HG03175 (cell line): ENCODE measurements at regions not wholly inside any gene's neighbourhood (a gene's known extent, or its start where the extent isn't known, plus 50 kb on each side); places are given as distances from the start of the nearest gene placed in this dataset.

Experiments
- ATAC-seq: cut with Tn5 transposase; IDR thresholded peaks from one replicate; pipeline ENCODE4 v1.9.1; 2021; ENCODE audit warnings: mild to moderate bottlenecking, moderate library complexity; ENCODE audit not compliant: unreplicated experiment

- ATAC-seq: no peak
Observed at GRCh38 chr1:114342376-114342775, 168.6 kb downstream of the TRIM33 start.

DNA sequence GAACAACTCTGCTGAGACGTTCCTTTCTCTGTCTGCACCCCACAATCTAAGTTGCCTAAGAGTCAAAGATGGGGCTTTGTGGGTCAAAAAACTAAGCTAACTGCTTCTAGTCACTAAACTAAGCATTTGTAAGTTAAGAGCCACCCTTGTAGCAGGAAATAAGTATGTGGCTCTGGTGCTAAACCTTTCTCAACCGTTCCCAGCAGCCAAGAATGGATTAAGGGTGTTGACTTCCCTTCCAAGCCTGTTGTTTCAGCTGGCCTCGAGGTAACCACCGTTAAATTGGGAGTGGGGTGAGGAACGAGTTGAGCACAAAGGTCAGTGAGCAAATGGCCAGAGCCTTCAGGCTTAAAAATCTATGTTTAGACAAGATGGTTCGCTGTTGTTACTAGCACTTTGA, 169.1 kb downstream of the TRIM33 start:
- ATAC-seq: no peak

GRCh38 chr1:114341299-114341698, 169.7 kb downstream of the TRIM33 start:
- no peak for ATAC-seq

GRCh38 chr1:114340892-114341291, 170.1 kb downstream of the TRIM33 start:
- ATAC-seq: no peak

DNA sequence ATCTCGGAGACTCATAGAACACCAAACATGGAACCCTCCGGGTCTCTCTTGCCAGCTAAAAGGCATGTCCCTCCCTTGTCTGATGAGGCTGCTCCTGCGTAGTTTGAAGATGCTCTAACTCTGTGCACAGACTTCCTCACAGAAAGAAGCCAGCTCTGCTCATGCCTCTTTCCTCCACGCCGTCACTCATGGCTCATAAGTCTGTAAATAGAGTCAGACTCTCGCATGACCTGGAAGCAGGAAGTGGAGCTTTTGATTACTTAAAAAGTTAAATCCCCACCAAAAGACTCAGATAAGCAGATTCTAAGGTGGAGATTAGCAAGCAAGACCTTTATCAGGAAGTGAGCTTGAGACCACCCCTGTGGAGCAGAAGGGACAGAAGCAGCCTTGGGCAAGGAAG, 171.6 kb downstream of the TRIM33 start:
- no peak for ATAC-seq

DNA sequence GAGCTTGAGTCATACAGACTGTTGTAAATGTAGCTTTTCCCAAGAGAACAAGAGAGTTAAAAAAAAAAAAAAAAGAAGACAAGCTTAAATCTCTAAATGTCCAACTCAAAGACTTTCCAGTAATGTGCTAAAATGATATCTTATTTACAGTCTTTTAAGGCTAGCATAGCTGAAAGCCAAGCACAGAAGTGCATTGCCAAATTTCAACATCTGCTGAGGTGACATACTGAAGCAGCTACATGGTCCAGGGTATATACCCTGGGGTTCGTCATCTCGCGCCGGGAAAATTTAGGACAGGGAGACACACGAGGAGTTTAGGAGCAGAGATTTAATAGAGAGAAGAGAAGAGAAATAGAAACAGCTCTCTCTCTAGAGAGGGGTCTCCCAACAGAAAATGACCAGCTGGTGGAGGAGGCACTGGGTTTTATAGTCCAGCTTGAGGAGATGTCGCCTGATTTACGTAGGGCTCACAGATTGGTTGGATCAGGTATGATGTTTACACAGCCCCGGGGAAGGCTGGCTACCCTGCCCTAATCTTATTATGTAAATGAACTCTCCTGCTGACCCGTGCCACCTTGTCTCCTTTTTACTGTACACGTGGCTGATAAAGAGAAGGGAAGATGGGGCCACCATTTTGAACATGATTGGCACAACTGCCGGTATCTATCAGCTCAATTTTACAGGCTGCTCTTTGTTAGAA, 172.7 kb downstream of the TRIM33 start:
- no peak for ATAC-seq

DNA sequence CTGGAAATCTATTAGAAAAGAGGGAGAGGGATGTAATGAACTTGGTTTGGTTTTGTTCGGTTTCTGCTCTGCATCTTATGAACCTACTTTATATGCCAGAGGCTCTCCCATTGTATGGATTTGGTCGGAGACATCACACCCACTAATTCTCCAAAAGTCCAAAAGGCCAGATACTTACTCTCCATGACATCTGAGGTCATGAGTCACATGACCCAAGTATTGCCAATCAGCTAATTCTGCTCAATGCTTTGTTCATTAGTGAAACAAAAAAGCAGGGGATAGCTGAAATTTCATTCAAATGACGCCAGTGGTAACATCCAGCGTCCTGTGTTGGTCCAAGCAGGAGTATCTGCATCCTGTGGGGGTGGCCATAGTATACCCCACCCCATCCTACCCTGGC, 173.6 kb downstream of the TRIM33 start:
- ATAC-seq: no peak

- no peak for ATAC-seq
Observed at GRCh38 chr1:114336360-114336759, 174.6 kb downstream of the TRIM33 start.

GRCh38 chr1:114335273-114335672, 175.7 kb downstream of the TRIM33 start:
- no peak for ATAC-seq

- no peak for ATAC-seq
Observed at GRCh38 chr1:114334297-114334696, 176.7 kb downstream of the TRIM33 start.

GRCh38 chr1:114333690-114334089, 177.3 kb downstream of the TRIM33 start:
- ATAC-seq: no peak

DNA sequence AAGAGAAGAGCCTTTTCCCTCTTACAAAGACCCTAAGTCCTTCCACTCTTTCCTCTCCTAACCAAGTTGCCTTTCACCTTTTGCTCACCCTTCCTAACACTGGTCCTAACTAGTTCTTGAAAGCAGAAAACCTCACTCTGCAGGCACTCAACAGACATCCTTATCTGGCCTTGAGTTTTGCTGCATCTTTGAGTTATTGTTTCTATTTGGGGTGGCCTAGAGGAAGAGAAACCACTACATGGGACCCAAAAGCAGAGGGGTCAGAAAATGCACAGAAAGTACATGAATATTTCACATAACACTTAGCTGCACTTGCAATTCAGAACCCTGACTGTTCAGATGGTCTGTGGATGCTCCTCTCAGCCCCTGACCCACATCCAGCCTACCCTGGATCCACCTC, 178.3 kb upstream of the SYT6 start:
- ATAC-seq: no peak

- ATAC-seq: no peak
Observed at GRCh38 chr1:114330451-114330983, 176.8 kb upstream of the SYT6 start.

DNA sequence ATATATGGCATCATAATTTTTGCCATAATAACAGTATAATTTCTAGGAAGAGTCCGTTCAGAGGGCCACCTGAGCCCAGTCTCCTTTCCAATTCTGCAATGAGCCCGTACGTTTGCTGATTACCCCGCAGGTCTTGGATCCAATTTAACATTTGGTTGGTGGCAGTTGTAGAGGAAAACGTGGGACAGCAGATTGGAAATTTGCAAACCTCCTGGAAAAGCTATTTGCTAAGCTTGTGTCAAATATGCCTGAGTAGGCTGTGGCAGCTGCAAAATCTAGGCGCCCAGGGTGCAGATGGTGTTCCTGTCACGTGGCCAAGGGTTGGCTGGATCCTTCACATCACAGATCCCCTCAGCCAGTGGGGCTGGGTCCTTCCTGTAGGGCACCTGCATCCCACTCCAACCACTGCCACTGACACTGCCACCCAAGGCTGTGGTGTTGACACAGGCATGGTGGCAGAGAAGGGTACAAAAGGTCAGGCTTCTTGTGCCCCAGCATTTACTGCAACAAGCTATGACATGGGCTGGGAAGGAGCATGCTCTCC, 174.8 kb upstream of the SYT6 start:
- no peak for ATAC-seq

DNA sequence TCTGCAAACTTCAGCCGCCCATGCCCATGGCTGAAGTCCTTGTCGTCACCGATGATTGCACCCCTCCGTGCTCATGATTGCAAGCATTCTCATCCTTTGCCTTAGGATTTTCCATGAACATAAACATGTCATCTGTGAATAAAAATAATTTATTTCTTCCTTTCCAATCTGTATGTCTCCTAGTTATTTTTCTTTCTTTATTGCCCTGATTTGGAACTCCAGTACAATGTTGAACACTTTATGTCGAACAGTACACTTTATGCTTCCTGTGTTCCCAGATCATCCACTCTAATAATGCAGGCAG, 170.9 kb upstream of the SYT6 start:
- no peak for ATAC-seq

DNA sequence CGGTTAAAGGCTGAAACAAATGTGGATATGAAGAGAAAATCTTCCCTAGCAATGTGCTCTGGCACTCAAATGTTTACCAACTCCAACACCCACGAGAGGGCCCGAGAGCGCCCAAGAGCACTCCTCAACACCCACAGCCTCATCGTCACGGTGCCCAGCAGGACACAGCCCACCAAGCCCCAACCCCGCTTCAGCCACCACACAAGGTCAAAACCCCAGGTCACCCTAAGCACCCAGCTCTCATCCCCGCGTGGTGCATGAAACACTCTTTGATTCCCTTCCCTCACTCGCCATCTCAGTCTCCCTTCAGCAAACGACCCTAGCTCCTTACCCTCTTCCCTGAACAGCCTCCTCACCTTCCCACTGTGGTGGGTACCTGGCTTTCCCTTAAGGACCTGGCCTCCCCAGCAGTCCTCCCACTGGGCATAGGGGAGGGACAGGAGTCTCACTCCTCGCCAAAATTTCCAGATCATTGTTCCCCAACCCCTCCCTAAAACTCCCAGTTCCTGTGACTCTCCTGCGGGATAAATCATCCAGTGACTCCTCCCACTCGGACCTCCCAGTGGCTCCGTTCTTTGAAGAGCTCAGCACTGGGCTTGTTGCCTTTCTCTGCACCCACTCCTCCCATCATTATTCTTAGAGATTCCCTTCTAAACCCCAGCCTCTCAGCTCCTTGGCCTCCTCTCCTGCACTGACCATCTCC, 170.4 kb upstream of the SYT6 start:
- ATAC-seq: no peak

DNA sequence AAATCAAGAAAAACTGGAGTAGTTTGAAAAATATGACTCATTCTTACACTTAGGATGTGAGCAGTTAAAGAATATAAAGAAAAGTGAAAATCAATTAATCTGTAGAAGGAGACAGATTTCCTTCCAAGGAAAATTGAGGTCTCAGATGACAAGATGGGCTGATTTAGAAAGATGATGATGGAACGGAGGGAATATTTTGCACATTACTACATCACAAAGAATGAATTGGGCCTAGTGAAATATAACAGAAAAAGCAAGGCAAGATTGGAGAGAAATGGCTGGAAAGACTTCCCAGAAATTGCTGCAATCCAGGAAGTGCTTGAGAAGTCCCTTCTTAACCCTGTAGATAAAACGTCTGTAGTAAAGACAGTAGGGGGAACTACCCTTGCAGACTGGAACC, 169.1 kb upstream of the SYT6 start:
- no peak for ATAC-seq

GRCh38 chr1:114322207-114322606, 168.5 kb upstream of the SYT6 start:
- ATAC-seq: no peak

GRCh38 chr1:114320586-114320985, 166.9 kb upstream of the SYT6 start:
- ATAC-seq: no peak

DNA sequence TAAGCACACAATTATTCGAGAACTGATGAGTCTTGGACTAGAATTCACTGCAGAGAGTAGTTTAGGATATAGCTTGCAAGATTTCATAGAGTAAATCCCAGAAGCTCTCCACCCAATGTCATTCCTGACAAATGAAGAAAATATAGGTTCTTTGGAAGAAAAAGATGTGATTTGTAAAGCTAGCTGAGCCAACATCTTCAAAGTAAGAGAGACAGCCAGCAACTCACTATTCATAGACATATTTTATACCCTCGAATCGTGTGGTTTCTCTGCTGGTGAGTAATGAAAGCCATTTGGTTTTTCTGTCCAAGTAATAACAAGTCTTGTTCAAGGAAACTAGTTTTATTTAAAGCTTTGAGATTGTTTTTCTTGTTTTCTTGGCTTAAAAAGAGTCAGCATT, 165.7 kb upstream of the SYT6 start:
- ATAC-seq: no peak

DNA sequence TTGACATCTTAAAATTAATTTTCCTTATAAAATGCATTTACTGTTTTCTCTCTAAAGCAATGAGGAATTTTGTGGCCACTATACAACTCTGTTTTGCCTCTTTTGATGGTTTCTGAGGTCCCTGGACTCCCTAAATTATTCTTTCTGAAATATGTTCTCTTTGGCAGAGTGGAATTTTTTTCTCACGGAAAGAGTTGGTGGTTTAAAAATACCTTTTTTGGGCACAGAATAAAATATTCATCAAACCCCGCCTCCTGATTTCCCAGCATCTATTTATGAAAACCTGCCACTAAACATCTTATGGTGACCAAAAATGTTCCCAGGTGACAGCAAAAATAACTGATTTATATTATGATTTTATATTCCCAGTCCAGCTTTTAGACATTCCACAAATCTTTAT, 165.3 kb upstream of the SYT6 start:
- no peak for ATAC-seq

DNA sequence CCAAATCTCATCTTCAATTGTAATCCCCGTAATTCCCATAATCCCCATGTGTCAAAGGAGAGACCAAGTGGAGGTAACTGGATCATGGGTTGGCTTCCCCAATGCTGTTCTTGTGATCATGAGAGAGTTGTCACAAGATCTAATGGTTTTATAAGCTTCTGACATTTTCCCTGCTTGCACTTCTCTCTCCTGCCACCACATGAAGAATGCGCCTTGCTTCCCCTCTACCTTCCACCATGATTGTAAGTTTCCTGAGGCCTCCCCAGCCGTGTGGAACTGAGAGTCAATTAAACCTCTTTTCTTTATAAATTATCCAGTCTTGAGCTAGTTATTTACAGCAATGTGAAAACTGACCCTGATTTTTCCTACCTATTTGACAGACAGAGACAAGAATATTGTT, 162.5 kb upstream of the SYT6 start:
- no peak for ATAC-seq
